Stomach smooth muscle (tissue), 2 donors: ENCODE measurements at regions not wholly inside any gene's neighbourhood (a gene's known extent, or its start where the extent isn't known, plus 50 kb on each side); places are given as distances from the start of the nearest gene placed in this dataset.
A peak's percentile ranks its signal among the peaks of the same experiment; 100 is the strongest.

Experiments used
- H3K27ac ChIP-seq: one replicate; pipeline ENCODE4 v1.7.0; 2013; ENCODE audit warnings: mild to moderate bottlenecking, low read length, inconsistent platforms
- H3K27me3 ChIP-seq, 2 donors: one replicate each; pipeline ENCODE4 v1.7.0; 2013; ENCODE audit warnings: low read length in 2 of 2; ENCODE audit not compliant: insufficient read depth in 2 of 2, control insufficient read depth in 1 of 2
- H3K36me3 ChIP-seq, 2 donors: one replicate each; pipeline ENCODE4 v1.7.0; 2013; ENCODE audit warnings: low read length in 2 of 2; ENCODE audit not compliant: control insufficient read depth in 2 of 2, insufficient read depth in 2 of 2
- H3K4me1 ChIP-seq: one replicate; pipeline ENCODE4 v1.7.0; 2013; ENCODE audit warnings: low read length; ENCODE audit not compliant: control insufficient read depth, insufficient read depth
- H3K4me3 ChIP-seq, 2 donors: one replicate each; pipeline ENCODE4 v1.7.0; 2013; ENCODE audit warnings: low read length in 2 of 2
- H3K9ac ChIP-seq, 2 donors: one replicate each; pipeline ENCODE4 v1.7.0; 2013; ENCODE audit warnings: low read length in 2 of 2, mild to moderate bottlenecking in 1 of 2
- H3K9me3 ChIP-seq, 2 donors: one replicate each; pipeline ENCODE4 v1.7.0; 2013; ENCODE audit warnings: low read length in 2 of 2; ENCODE audit not compliant: control insufficient read depth in 2 of 2
- donor health status: healthy.
- donor health status: Pancreatic carcinoma.

GRCh38 chr10:90640756-90641155 is 217.1 kb downstream of the HTR7 start:
- no peak overlapping the region for H3K4me3 ChIP-seq
- H3K36me3 ChIP-seq: no peaks in the 10 kb centered on the region
- H3K27ac ChIP-seq: no peak overlapping the region
- H3K27me3 ChIP-seq: no peaks in the 10 kb centered on the region
- H3K9me3 ChIP-seq: no peaks in the 10 kb centered on the region
- H3K9ac ChIP-seq: no peak overlapping the region
- peaks cover 4% of the 10 kb centered on the region for H3K4me1 ChIP-seq

- no peaks in the 10 kb centered on the region for H3K9me3 ChIP-seq
- no peak overlapping the region for H3K27ac ChIP-seq
- peaks cover 4% of the 10 kb centered on the region for H3K4me1 ChIP-seq
- no peaks in the 10 kb centered on the region for H3K36me3 ChIP-seq
- H3K27me3 ChIP-seq: no peaks in the 10 kb centered on the region
- peak overlapping the region in 1 of 2 donors; percentile 6 for H3K4me3 ChIP-seq
- no peak overlapping the region for H3K9ac ChIP-seq
Measured at GRCh38 chr10:90641731-90642130, 216.1 kb downstream of the HTR7 start.

- no peaks in the 10 kb centered on the region for H3K27me3 ChIP-seq
- H3K9me3 ChIP-seq: no peaks in the 10 kb centered on the region
- H3K27ac ChIP-seq: no peak overlapping the region
- H3K9ac ChIP-seq: no peak overlapping the region
- H3K4me1 ChIP-seq: peaks cover 4% of the 10 kb centered on the region
- H3K4me3 ChIP-seq: peak overlapping the region in 1 of 2 donors; percentile 6
- H3K36me3 ChIP-seq: no peaks in the 10 kb centered on the region
Measured at GRCh38 chr10:90642136-90642535, 215.7 kb downstream of the HTR7 start.

- Histone ChIP-seq H3K36me3 (no peaks in the 10 kb centered on the region), H3K9me3 (no peaks in the 10 kb centered on the region), H3K27me3 (no peaks in the 10 kb centered on the region), H3K4me3 (no peak overlapping the region), H3K4me1 (peaks cover 4% of the 10 kb centered on the region), H3K27ac (no peak overlapping the region), H3K9ac (no peak overlapping the region)
Measured at GRCh38 chr10:90642650-90643049, 215.2 kb downstream of the HTR7 start.

- Histone ChIP-seq H3K27me3 (no peaks in the 10 kb centered on the region), H3K27ac (no peak overlapping the region), H3K4me3 (no peak overlapping the region), H3K4me1 (peaks cover 4% of the 10 kb centered on the region), H3K36me3 (no peaks in the 10 kb centered on the region), H3K9me3 (no peaks in the 10 kb centered on the region), H3K9ac (no peak overlapping the region)
Measured at GRCh38 chr10:90644165-90644564, 213.7 kb downstream of the HTR7 start.

- Histone ChIP-seq H3K27ac (no peak overlapping the region), H3K9me3 (no peaks in the 10 kb centered on the region), H3K9ac (no peak overlapping the region), H3K27me3 (no peaks in the 10 kb centered on the region), H3K36me3 (no peaks in the 10 kb centered on the region), H3K4me1 (no peaks in the 10 kb centered on the region), H3K4me3 (no peak overlapping the region)
Measured at GRCh38 chr10:90650858-90651257, 207.0 kb downstream of the HTR7 start.

- no peaks in the 10 kb centered on the region for H3K4me1 ChIP-seq
- H3K27ac ChIP-seq: no peak overlapping the region
- no peak overlapping the region for H3K4me3 ChIP-seq
- no peaks in the 10 kb centered on the region for H3K36me3 ChIP-seq
- H3K9me3 ChIP-seq: no peaks in the 10 kb centered on the region
- no peaks in the 10 kb centered on the region for H3K27me3 ChIP-seq
- H3K9ac ChIP-seq: no peak overlapping the region
Measured at GRCh38 chr10:90652519-90652918, 205.3 kb downstream of the HTR7 start.

- no peaks in the 10 kb centered on the region for H3K36me3 ChIP-seq
- H3K27me3 ChIP-seq: no peaks in the 10 kb centered on the region
- no peak overlapping the region for H3K4me3 ChIP-seq
- no peak overlapping the region for H3K9ac ChIP-seq
- no peak overlapping the region for H3K27ac ChIP-seq
- no peaks in the 10 kb centered on the region for H3K4me1 ChIP-seq
- peaks cover 0 to 2% of the 10 kb centered on the region in 2 donors for H3K9me3 ChIP-seq
Measured at GRCh38 chr10:90658791-90659190, 199.0 kb downstream of the HTR7 start.

GRCh38 chr10:90665905-90666662 is 191.8 kb downstream of the HTR7 start:
- Histone ChIP-seq H3K9me3 (no peaks in the 10 kb centered on the region), H3K27ac (no peak overlapping the region), H3K27me3 (no peaks in the 10 kb centered on the region), H3K4me3 (no peak overlapping the region), H3K36me3 (no peaks in the 10 kb centered on the region), H3K9ac (no peak overlapping the region), H3K4me1 (no peaks in the 10 kb centered on the region)

GRCh38 chr10:90674461-90674860 is 183.4 kb downstream of the HTR7 start:
- H3K9me3 ChIP-seq: no peaks in the 10 kb centered on the region
- no peak overlapping the region for H3K4me3 ChIP-seq
- H3K36me3 ChIP-seq: no peaks in the 10 kb centered on the region
- H3K27ac ChIP-seq: no peak overlapping the region
- H3K9ac ChIP-seq: no peak overlapping the region
- no peaks in the 10 kb centered on the region for H3K4me1 ChIP-seq
- no peaks in the 10 kb centered on the region for H3K27me3 ChIP-seq

GRCh38 chr10:90674928-90675327 is 182.9 kb downstream of the HTR7 start:
- Histone ChIP-seq H3K36me3 (no peaks in the 10 kb centered on the region), H3K27me3 (no peaks in the 10 kb centered on the region), H3K9ac (no peak overlapping the region), H3K27ac (no peak overlapping the region), H3K4me1 (no peaks in the 10 kb centered on the region), H3K9me3 (no peaks in the 10 kb centered on the region), H3K4me3 (no peak overlapping the region)
